Vagina (tissue), 2 donors: ENCODE measurements at regions not wholly inside any gene's neighbourhood (a gene's known extent, or its start where the extent isn't known, plus 50 kb on each side); places are given as distances from the start of the nearest gene placed in this dataset.

Experiments
- CTCF ChIP-seq, 3 experiments: fragments of 450-650 bp in 2 of 3; fragments of 200-600 bp in 1 of 3; sonication (generic) in 1 of 3; IDR thresholded peaks; one replicate each; pipeline ENCODE4 v1.5.1; 2017 to 2019; ENCODE audit warnings: antibody characterized with exemption in 3 of 3, mild to moderate bottlenecking in 2 of 3, moderate library complexity in 2 of 3
- POLR2A ChIP-seq, 2 donors: fragments of 450-650 bp; IDR thresholded peaks; one replicate each; pipeline ENCODE4 v1.6.1; 2017; ENCODE audit warnings: antibody characterized with exemption in 2 of 2, mild to moderate bottlenecking in 2 of 2, moderate library complexity in 2 of 2
- POLR2AphosphoS5 ChIP-seq, 2 donors: sonication (generic); formaldehyde crosslinking; IDR thresholded peaks; one replicate each; pipeline ENCODE4 v1.9.0; 2017; ENCODE audit warnings: antibody characterized with exemption in 2 of 2, mild to moderate bottlenecking in 2 of 2, low read depth in 1 of 2; ENCODE audit not compliant: insufficient read depth in 1 of 2

- TF ChIP-seq CTCF (IDR thresholded peaks at IDR 0.05) (no peak), POLR2AphosphoS5 (IDR thresholded peaks at IDR 0.05; ENCODE audit: insufficient read depth in 1 of 2, low read depth in 1 of 2) (no peak), POLR2A (IDR thresholded peaks at IDR 0.05) (no peak)
These were observed 128.3 kb upstream of the PDE10A start for GRCh38 chr6:165791306-165791705.
